RPMI8226 (cell line): ENCODE measurements at regions not wholly inside any gene's neighbourhood (a gene's known extent, or its start where the extent isn't known, plus 50 kb on each side); places are given as distances from the start of the nearest gene placed in this dataset.
"Not testable (repeated sequence)": the region's sequence is repeated elsewhere in the genome, so short reads cannot be mapped to it uniquely, and the experiment has no call there.

ENCODE experiments used
- DNase-seq: peaks from one replicate; pipeline ENCODE4 v3.0.0-alpha.2; 2015

DNA sequence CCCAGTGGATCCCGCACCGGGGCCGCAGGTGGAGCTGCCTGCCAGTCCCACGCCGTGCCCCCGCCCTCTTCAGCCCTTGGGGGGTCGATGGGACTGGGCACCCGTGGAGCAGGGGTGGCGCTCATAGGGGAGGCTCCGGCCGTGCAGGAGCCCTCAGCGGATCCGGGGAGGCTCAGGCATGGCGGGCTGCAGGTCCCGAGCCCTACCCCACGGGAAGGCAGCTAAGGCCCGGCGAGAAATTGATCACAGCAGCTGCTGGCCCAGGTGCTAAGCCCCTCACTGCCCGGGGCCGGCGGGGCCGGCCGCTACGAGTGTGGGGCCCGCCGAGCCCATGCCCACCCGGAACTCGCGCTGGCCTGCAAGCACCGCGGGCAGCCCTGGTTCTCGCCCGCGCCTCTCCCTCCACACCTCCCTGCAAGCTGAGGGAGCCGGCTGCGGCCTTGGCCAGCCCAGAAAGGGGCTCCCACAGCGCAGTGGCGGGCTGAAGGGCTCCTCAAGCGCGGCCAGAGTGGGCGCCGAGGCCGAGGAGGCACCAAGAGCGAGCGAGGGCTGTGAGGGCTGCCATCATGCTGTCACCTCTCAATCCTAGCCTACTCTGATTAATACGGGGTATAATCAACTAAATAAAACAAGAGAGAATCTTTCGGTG, 56.5 kb upstream of the ABHD2 start:
- not testable (repeated sequence) for DNase-seq

DNA sequence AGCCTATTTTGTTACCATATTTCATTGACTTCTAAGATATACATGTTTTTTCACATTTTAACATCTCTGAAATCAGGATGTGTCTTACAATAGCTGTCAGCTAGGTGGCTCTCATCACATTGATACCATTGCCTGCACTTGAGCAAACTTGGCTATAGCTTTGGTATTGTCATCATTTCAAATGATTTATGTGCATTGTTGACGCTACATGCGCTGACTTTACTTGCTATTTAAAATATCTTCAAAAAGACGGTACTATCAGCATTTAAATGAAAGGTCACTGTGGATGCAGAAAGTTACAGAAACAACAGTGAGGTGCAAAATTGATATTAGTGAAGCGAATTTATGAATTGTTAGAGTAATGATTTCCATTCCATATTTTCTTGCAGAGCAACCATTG, 54.0 kb upstream of the ABHD2 start:
- DNase-seq, result peak; percentile 34

DNA sequence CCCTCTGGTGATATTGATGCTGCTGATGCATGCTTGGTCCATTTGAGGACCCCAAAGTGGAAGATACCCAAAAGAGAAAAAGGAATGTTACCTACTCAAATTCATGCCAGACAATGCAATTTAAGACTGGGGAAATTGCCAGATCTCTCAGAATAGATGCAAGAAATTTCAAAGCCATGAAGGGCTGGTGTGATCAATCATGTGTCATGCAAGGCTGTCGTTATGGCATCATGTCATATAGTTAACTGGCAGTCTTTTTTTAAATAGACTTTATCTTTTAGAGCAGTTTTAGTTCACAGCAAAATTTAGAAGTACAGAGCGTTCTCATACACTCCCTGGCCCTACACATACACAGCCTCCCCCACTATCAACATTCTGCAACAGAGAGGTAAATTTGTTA, 53.1 kb upstream of the ABHD2 start:
- DNase-seq, result no peak

DNA sequence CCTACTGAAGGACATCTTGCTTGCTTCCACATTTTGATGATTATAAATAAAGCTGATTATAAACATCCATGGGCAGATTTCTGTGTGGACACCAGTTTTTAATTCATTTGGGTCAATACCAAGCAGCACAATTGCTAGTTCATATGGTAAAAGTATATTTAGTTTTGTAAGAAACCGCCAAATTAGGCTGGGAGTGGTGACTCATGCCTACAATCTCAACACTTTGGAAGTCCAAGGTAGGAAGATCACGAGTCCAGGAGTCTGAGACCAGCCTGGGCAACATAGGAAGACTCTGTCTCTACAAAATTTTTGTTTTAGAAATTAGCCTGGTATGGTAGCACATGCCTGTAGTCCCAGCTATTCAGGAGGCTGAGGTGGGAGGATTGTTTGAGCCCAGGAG, 52.6 kb upstream of the ABHD2 start:
- DNase-seq, result no peak

DNA sequence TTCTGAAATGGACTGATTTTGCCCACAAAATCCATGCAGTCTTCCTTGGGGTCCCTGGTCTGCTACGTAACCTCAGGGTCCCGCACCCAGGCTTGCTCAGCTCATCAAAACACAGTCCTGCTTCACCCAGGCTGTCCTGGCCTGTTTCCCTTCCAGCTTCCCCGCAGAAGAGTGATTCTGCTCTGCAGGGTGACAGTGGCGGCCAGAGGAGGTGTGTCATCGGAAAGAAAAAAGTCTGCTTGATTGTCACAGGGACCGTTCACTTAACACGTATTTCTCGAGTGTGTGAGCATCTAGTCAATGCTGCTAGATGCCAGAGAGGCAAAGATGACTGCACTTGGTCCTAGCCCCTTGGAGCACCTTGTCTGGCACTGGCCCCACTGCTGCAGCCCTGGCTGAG, 50.1 kb upstream of the ABHD2 start:
- no peak for DNase-seq
